ENCODE measurements at regions not wholly inside any gene's neighbourhood (a gene's known extent, or its start where the extent isn't known, plus 50 kb on each side); places are given as distances from the start of the nearest gene placed in this dataset.

DNA sequence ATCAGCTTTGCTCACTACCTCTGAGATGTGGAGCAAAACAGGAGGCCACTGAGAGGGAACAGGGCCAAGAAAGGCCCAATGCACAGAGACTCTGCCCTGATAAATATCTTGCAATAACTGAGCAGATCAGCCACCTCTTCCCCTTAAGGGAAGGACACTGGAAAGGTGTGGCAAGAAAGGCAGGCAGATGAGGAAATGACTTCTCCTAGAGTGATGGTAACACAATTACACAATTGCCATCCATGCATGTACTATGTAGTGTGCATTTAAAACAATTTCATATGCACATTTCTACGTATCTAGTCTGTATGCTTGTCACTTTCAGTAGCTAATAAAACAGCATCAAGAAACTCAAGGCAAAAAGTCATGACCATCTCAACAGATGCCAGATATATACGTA lies 322.5 kb downstream of the DRD1 start:
- TF ChIP-seq, protein P1, sequence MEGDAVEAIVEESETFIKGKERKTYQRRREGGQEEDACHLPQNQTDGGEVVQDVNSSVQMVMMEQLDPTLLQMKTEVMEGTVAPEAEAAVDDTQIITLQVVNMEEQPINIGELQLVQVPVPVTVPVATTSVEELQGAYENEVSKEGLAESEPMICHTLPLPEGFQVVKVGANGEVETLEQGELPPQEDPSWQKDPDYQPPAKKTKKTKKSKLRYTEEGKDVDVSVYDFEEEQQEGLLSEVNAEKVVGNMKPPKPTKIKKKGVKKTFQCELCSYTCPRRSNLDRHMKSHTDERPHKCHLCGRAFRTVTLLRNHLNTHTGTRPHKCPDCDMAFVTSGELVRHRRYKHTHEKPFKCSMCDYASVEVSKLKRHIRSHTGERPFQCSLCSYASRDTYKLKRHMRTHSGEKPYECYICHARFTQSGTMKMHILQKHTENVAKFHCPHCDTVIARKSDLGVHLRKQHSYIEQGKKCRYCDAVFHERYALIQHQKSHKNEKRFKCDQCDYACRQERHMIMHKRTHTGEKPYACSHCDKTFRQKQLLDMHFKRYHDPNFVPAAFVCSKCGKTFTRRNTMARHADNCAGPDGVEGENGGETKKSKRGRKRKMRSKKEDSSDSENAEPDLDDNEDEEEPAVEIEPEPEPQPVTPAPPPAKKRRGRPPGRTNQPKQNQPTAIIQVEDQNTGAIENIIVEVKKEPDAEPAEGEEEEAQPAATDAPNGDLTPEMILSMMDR (IDR thresholded peaks at IDR 0.05; ENCODE audit: insufficient read depth, missing control alignments), result no peak
- DNase-seq (ENCODE audit: insufficient read length, low spot score), result no peak
- FAIRE-seq, result no peak

DNA sequence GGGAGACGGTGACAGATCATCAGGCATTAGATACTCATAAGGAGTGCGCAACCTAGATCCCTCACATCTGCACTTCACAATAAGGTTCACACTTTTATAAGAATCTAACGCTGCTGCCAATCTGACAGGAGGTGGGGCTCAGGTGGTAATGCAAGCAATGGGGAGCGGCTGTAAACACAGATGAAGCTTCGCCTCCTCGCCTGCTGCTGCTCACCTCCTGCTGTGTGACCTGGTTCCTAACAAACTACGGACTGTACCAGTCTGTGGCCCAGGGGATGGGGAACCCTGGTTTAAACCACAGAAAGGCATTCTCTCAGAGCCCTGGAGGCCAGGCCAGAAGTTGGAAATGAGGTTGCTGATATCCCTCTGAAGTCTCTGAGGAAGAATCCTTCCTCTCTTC lies 323.6 kb downstream of the DRD1 start:
- TF ChIP-seq, protein P1 (IDR thresholded peaks at IDR 0.05; ENCODE audit: insufficient read depth, missing control alignments), result no peak
- DNase-seq (ENCODE audit: insufficient read length, low spot score), result no peak
- no peak for FAIRE-seq

DNA sequence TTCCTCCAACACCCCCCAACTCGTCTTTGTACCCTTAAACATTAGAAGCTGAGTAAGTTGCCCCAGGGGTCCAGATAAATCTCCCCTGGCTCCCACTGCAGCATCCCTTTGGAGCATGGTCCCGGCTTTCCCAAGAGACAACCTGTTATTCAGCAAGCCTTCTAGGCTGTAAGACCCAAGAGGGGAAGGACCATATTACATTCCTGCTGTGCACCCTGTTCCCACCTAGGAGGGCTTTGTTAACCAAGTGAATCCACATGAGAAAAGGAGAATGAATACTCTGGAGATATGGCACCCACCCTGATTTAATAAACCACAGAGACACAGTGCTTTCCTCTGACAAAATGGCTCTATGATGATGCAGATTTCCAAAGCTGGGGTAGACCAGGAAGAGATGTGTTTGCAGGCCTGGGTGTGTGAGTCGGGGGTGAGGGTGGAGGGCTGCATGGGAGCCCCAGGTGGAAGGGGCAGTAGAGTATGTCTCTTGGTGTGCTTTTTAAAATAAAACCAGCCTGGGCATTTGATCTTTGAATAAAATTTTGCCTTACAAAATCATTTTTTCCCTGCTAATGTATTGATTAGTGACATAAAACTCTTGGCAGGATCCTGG lies 325.2 kb downstream of the DRD1 start:
- FAIRE-seq (no peak), DNase-seq (ENCODE audit: insufficient read length, low spot score) (no peak)
- TF ChIP-seq, protein P1 (IDR thresholded peaks at IDR 0.05; ENCODE audit: insufficient read depth, missing control alignments), result no peak

DNA sequence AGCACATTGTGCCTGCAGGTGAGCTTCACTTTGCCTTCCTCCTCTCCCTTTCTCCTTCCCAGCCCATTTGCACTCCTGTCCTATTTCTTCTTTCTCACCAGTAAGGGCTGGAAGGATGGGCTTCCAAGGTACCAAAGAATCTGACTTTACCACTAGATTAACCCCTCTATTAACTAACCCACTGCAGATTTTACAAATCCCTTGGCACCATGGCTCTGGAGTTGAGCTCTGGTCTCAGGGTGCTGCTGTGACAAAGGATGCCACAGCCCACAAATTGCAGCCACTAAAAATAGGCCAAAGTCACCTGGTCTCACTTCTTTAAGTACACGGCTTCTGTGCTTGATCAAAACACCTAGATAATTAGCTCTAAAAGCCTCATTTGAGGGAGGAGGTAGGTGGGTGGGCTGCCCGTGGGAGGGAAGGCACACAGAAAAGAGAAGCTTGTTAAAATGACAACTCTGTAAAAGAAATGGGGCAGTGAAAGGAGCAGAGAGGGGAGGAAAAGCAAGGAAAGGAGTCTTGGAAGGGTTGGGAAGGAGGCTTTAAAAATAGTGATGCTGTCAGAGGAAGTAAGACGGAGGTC lies 327.4 kb downstream of the DRD1 start:
- TF ChIP-seq, protein P1 (IDR thresholded peaks at IDR 0.05; ENCODE audit: insufficient read depth, missing control alignments), result no peak
- DNase-seq (ENCODE audit: insufficient read length, low spot score) (no peak), FAIRE-seq (no peak)

DNA sequence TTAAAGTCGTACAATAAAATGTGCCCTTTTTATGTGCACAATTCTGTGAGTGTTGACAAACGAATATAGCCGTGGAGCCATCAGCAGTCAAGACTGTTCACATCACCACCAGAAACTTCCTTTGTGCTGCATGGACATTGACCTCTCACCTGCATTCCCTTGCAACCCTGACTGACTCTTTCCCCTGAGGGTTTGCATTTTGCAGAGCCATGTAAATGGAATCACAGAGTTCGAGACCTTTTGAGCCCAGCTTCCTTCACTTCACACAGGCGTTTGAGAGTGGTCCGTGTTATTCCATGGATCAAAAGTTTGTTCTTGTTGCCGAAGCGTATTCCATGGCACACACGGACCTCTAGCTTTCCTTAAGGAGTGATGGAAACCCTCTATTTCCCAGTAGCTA lies 328.2 kb downstream of the DRD1 start:
- no peak for FAIRE-seq

DNA sequence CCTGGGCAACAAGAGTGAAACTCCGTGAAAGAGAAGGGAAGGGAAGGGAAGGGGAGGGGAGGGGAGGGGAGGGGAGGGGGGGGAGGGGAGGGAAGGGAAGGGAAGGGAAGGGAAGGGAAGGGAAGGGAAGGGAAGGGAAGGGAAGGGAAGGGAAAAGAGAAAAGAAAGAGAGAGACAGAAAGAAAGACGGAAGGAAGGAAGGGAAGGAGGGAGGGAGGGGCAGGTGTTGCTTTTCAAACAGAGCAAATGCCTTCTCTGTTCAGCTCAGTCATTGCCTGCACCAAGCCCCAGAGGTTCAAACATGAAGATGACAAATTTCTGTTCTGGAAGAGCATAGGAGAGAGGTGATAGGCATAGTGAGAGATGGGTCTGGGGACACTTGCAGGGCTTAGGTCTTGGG lies 330.0 kb downstream of the DRD1 start:
- TF ChIP-seq, protein P1 (IDR thresholded peaks at IDR 0.05; ENCODE audit: insufficient read depth, missing control alignments), result no peak
- FAIRE-seq (no peak), DNase-seq (ENCODE audit: insufficient read length, low spot score) (no peak)

More for the DNA sequence above, 328.2 kb downstream of the DRD1 start:
- DNase-seq (ENCODE audit: insufficient read length, low spot score), result no peak
- TF ChIP-seq, protein P1 (IDR thresholded peaks at IDR 0.05; ENCODE audit: insufficient read depth, missing control alignments), result no peak

DNA sequence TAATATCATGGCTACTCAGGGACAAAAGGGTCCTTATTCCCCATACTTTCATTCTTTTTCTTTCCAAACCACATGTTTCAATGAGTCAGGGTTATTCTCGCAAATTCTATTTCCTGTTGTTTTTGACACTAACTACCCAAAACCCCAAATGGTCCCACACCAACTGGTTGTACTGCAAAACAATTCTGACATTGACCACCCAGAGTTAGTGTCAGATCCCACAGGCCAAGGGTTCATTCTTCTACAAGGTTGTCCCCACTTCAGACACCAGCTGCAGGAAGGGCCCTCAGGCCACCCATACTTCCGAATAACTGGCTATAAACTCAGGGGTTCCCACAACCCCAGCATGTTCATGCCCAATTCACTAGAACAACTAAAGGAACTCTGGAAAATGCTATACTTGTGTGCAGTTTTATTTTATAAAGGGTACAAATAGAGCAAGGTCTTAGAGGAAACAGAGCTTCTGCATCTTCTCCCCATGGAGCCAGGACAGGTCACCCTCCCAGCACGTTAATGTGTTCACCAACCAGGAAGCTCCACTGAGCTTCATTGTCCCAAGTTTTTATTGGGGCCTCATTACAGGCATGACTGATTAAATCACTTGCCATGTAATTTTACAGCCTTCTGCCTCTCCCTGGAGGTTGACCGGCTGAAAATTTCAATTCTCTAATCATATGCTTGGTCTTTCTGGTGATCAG lies 334.8 kb downstream of the DRD1 start:
- TF ChIP-seq, protein P1 (IDR thresholded peaks at IDR 0.05; ENCODE audit: insufficient read depth, missing control alignments), result no peak
- FAIRE-seq (no peak), DNase-seq (ENCODE audit: insufficient read length, low spot score) (no peak)
